NB4 (cell line): ENCODE measurements at regions not wholly inside any gene's neighbourhood (a gene's known extent, or its start where the extent isn't known, plus 50 kb on each side); places are given as distances from the start of the nearest gene placed in this dataset.

Experiments used
- DNase-seq: peaks from one replicate; pipeline ENCODE4 v3.0.0; 2010; ENCODE audit warnings: low read depth
- H3K4me3 ChIP-seq: one replicate; pipeline ENCODE4 v1.5.1; 2011; ENCODE audit warnings: mild to moderate bottlenecking, low read depth, low read length, moderate library complexity
- CTCF ChIP-seq: IDR thresholded peaks from one replicate; pipeline ENCODE4 v1.5.1; 2012; ENCODE audit warnings: low read depth, low read length
- MAX ChIP-seq: IDR thresholded peaks from 2 replicates; pipeline ENCODE4 v1.6.1; 2011; ENCODE audit warnings: low read depth, low read length
- MYC ChIP-seq: IDR thresholded peaks from 2 replicates; pipeline ENCODE4 v1.6.1; 2011; ENCODE audit warnings: low read depth, low read length
- POLR2A ChIP-seq: IDR thresholded peaks from 2 replicates; pipeline ENCODE4 v1.6.1; 2011; ENCODE audit warnings: mild to moderate bottlenecking; ENCODE audit not compliant: insufficient read length; ENCODE audit errors: extremely low read depth

DNA sequence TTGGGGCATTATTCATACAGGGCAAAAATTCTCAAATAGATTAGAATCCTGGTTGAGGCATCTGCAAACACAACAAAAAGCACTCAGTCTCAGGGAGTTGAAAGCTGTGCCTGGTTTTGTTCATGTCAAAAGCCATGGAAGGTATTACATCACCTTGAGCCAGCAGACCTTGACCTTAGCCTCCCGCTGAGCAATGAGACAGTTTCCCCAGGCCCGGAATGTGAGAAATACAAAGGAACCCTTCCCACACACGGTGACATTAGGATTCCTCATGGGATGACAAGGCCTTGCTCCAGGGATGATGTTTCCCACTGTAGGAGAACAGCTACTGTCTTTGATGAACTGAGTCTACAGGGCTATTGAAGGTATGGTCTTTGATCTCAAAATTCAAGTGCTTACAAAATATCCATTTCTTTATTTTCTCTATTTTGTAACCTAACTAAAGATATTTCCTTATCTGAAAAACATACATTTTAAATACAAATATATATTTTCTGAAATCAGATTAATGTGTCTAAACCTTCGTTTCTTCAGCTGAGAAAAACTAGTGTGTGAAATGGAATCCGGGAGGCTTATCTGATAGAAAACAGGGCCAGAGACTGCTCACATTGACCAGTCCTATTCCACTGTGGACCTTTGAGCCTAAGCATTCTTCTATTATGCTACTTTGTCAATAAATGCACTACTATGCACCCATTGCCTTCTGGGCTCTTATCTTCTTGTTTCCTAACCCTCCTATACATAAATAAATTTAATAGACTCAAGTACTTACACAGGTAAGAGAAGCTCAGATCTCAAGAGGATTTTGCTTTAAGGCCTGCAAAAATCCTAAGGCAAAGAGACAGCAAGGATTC lies 298.2 kb downstream of the KBTBD8 start:
- no peak for DNase-seq
- no peak for TF ChIP-seq MAX
- TF ChIP-seq POLR2A = no peak
- no peak for TF ChIP-seq MYC
- no peak for TF ChIP-seq CTCF
- no peak overlapping the region for H3K4me3 ChIP-seq

DNA sequence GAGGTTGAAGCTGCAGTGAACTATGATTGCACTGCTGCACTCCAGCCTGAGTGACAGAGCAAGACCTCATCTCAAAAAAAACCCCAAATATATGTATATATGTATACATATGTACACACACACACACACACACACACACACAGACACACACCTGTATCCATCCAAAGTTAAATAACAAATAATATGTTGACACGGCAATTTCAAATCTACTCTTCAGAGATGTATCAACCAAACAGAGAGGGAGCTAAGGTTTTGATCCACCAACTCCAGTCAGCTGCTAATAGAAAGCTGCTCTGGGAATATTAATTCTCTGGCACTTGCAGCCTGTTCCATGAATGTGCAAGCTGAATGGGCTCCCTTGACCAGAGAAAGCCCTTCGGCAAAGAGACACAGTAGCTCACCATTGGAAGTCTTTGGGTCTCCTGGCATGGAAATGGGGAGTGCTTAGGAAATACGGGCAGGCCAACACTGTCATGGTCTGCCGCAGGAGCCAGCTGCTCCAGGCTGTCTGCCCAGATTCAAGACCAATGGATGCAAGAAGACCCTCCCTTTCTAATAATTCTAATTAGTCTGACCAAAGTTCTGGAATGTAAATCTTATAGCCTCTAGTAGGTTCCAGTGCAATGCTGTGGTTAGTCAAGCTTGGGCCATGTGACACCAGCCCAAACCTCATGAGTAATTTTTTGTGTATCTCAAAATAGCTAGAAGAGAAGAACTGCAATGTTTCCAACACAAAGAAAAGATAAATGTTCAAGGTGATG lies 299.8 kb downstream of the KBTBD8 start:
- no peak for TF ChIP-seq MYC
- TF ChIP-seq POLR2A = no peak
- TF ChIP-seq MAX = no peak
- no peak for TF ChIP-seq CTCF
- no peak overlapping the region for H3K4me3 ChIP-seq
- DNase-seq = no peak

GRCh38 chr3:67301556-67301955 lies 303.4 kb downstream of the KBTBD8 start:
- TF ChIP-seq MAX (no peak), MYC (no peak), POLR2A (no peak), CTCF (no peak)
- no peak overlapping the region for H3K4me3 ChIP-seq

GRCh38 chr3:67302489-67302888 lies 304.4 kb downstream of the KBTBD8 start:
- no peak overlapping the region for H3K4me3 ChIP-seq
- no peak for TF ChIP-seq POLR2A
- TF ChIP-seq MYC = no peak
- no peak for TF ChIP-seq CTCF
- TF ChIP-seq MAX = no peak
- DNase-seq = no peak

More at GRCh38 chr3:67301556-67301955, 303.4 kb downstream of the KBTBD8 start:
- no peak for DNase-seq

GRCh38 chr3:67305160-67305559 lies 307.1 kb downstream of the KBTBD8 start:
- H3K4me3 ChIP-seq = no peak overlapping the region
- no peak for DNase-seq
- TF ChIP-seq MYC (no peak), CTCF (no peak), POLR2A (no peak), MAX (no peak)
